Keratinocyte (primary cell): ENCODE measurements at regions not wholly inside any gene's neighbourhood (a gene's known extent, or its start where the extent isn't known, plus 50 kb on each side); places are given as distances from the start of the nearest gene placed in this dataset.

Experiments
- DNase-seq: peaks from one replicate; pipeline ENCODE4 v3.0.0-alpha.2; 2011; ENCODE audit warnings: low read depth, missing footprints, low spot score
- FAIRE-seq: peaks from 2 replicates; lab custom pipeline; 2011; peaks lifted over from hg19 to GRCh38; lab: Jason Lieb, UNC
- H2AFZ ChIP-seq: 2 replicates; pipeline ENCODE4 v1.6.0; 2012; ENCODE audit warnings: low read length, control low read depth, inconsistent platforms; ENCODE audit not compliant: control insufficient read depth
- H3K27ac ChIP-seq: 2 replicates; pipeline ENCODE4 v1.5.1; 2011; ENCODE audit warnings: low read length; ENCODE audit not compliant: control insufficient read depth, insufficient read depth
- H3K27me3 ChIP-seq: 3 replicates; pipeline ENCODE4 v1.6.0; 2011; ENCODE audit warnings: low read length; ENCODE audit not compliant: control insufficient read depth, insufficient read depth; ENCODE audit errors: extremely low read depth
- H3K36me3 ChIP-seq, 2 experiments: 2 replicates in 1 of 2; 3 replicates in 1 of 2; pipeline ENCODE4 v1.5.1; 2011; ENCODE audit warnings: low read length in 2 of 2, mild to moderate bottlenecking in 1 of 2; ENCODE audit not compliant: control insufficient read depth in 2 of 2, insufficient read depth in 2 of 2; ENCODE audit errors: extremely low read depth in 1 of 2
- H3K4me1 ChIP-seq: 3 replicates; pipeline ENCODE4 v1.5.1; 2011; ENCODE audit warnings: low read length; ENCODE audit not compliant: control insufficient read depth, insufficient read depth; ENCODE audit errors: extremely low read depth
- H3K4me2 ChIP-seq: 3 replicates; pipeline ENCODE4 v1.6.0; 2011; ENCODE audit warnings: low read depth, low read length; ENCODE audit not compliant: control insufficient read depth, insufficient read depth; ENCODE audit errors: extremely low read depth
- H3K4me3 ChIP-seq, 3 experiments: fragments of 200-600 bp in 1 of 3; sonication (generic) in 1 of 3; 2 replicates in 2 of 3; 3 replicates in 1 of 3; pipeline ENCODE4 v1.5.1; 2011 to 2016; ENCODE audit warnings: low read length in 3 of 3, mild to moderate bottlenecking in 3 of 3, control low read depth in 2 of 3, inconsistent platforms in 1 of 3, low read depth in 1 of 3, mixed read lengths in 1 of 3, mixed run types in 1 of 3, moderate library complexity in 1 of 3; ENCODE audit not compliant: control insufficient read depth in 2 of 3, insufficient read depth in 2 of 3; ENCODE audit errors: extremely low read depth in 1 of 3
- H3K79me2 ChIP-seq: 2 replicates; pipeline ENCODE4 v1.6.0; 2012; ENCODE audit warnings: low read length; ENCODE audit not compliant: control insufficient read depth, insufficient read depth
- H3K9ac ChIP-seq: 3 replicates; pipeline ENCODE4 v1.6.0; 2011; ENCODE audit warnings: low read length; ENCODE audit not compliant: control insufficient read depth, insufficient read depth; ENCODE audit errors: extremely low read depth
- H3K9me1 ChIP-seq: 3 replicates; pipeline ENCODE4 v1.6.0; 2011; ENCODE audit warnings: low read length; ENCODE audit not compliant: control insufficient read depth, insufficient read depth; ENCODE audit errors: extremely low read depth
- H3K9me3 ChIP-seq: 2 replicates; pipeline ENCODE4 v1.5.1; 2012; ENCODE audit warnings: low read depth, low read length; ENCODE audit not compliant: control insufficient read depth
- H4K20me1 ChIP-seq: 3 replicates; pipeline ENCODE4 v1.6.0; 2011; ENCODE audit warnings: low read length; ENCODE audit not compliant: control insufficient read depth, insufficient read depth; ENCODE audit errors: extremely low read depth
- EZH2 ChIP-seq: IDR thresholded peaks from one replicate; pipeline ENCODE4 v1.6.1; 2012; ENCODE audit warnings: inconsistent platforms, mild to moderate bottlenecking, low read length, moderate library complexity
- dilution Hi-C: fragments of 300-500 bp; cut with MboI; formaldehyde crosslinking; loops from one replicate; pipeline ENCODE4 v1.7.0; 2020; ENCODE audit warnings: low sequenced_read_pairs; ENCODE audit not compliant: extremely low pct_ligation_motif_present
- TF ChIP-seq, protein P1 (sequence below), 3 experiments: IDR thresholded peaks in 1 of 3; conservative IDR thresholded peaks in 1 of 3; optimal IDR thresholded peaks in 1 of 3; 2 replicates in 2 of 3; 3 replicates in 1 of 3; pipeline versions ENCODE3 to v1.5.1; 2011; ENCODE audit warnings: low read length in 3 of 3, mild to moderate bottlenecking in 3 of 3, moderate library complexity in 2 of 3, control low read depth in 1 of 3, inconsistent platforms in 1 of 3; ENCODE audit not compliant: insufficient read depth in 2 of 3; ENCODE audit errors: extremely low read depth in 1 of 3

DNA sequence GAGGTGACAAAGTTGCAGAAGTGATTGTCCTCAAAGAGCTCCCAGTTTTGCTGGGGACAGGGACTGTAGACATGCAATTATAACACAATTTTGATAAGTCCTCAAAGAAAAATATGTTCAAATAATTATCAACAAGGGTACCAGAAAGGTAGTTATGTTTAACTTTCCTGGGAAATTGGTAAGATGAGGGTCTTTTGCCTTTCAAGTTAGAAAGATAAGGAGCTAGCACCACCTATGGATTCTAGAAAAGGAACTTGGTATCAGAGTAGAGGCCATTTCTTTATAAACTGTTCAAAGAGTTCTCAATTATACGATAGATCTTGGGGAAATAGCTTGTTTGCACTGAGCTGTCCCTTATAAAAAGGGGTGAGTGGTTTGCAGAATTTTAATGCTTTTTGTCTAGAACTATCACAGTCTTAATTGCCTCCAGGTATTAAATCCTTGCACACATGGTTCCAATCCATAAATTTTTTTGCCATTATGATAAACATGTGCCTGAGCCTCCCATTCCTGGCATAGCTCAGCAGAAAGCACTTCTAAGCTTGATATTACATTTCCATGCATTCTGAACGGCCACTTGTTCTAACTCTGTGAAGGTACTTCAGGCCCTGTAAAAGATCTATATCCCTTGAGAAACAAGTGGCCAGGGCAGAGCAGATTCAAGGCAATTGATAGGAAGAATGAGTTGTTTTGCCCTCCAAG, 247.5 kb upstream of the LRIG1 start:
- Histone ChIP-seq H3K9me3 (no peaks in the 10 kb centered on the region), H3K4me3 (no peak overlapping the region), H3K4me2 (no peak overlapping the region), H3K27ac (no peak overlapping the region), H3K27me3 (no peaks in the 10 kb centered on the region), H4K20me1 (no peaks in the 10 kb centered on the region), H3K9me1 (no peaks in the 10 kb centered on the region), H3K36me3 (no peaks in the 10 kb centered on the region), H2AFZ (no peak overlapping the region), H3K9ac (no peak overlapping the region), H3K79me2 (no peaks in the 10 kb centered on the region), H3K4me1 (no peaks in the 10 kb centered on the region)
- no peak for TF ChIP-seq EZH2
- TF ChIP-seq, protein P1, sequence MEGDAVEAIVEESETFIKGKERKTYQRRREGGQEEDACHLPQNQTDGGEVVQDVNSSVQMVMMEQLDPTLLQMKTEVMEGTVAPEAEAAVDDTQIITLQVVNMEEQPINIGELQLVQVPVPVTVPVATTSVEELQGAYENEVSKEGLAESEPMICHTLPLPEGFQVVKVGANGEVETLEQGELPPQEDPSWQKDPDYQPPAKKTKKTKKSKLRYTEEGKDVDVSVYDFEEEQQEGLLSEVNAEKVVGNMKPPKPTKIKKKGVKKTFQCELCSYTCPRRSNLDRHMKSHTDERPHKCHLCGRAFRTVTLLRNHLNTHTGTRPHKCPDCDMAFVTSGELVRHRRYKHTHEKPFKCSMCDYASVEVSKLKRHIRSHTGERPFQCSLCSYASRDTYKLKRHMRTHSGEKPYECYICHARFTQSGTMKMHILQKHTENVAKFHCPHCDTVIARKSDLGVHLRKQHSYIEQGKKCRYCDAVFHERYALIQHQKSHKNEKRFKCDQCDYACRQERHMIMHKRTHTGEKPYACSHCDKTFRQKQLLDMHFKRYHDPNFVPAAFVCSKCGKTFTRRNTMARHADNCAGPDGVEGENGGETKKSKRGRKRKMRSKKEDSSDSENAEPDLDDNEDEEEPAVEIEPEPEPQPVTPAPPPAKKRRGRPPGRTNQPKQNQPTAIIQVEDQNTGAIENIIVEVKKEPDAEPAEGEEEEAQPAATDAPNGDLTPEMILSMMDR (optimal IDR thresholded peaks at IDR 0.05 in 1 of 3, IDR thresholded peaks at IDR 0.05 in 1 of 3, conservative IDR thresholded peaks at IDR 0.05 in 1 of 3; ENCODE audit: extremely low read depth in 1 of 3, insufficient read depth in 2 of 3, low read length in 3 of 3) = no peak
- dilution Hi-C loops = no loop called here
- DNase-seq (no peak), FAIRE-seq (no peak)

DNA sequence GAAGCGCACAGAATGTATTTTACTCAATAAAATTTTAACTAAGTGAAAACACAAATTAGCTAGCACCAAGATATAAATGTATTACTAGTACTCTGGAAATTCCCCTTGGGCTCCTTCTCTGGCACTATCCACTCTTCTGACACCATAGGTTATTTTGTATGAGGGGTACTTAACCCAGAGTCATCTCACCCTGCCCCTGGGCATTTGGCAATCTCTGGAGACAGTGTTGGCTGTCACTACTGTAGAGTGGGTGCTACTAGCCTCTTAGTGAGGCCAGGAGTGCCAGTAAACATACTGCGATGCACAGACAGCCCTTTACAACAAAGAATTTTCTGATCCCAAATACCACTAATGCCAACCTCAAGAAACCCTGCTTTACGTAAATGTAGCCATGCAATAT, 246.3 kb upstream of the KBTBD8 start:
- no peak overlapping the region for H3K9ac ChIP-seq
- no peak overlapping the region for H3K4me2 ChIP-seq
- no peak for TF ChIP-seq EZH2
- TF ChIP-seq, protein P1 (optimal IDR thresholded peaks at IDR 0.05 in 1 of 3, IDR thresholded peaks at IDR 0.05 in 1 of 3, conservative IDR thresholded peaks at IDR 0.05 in 1 of 3; ENCODE audit: extremely low read depth in 1 of 3, insufficient read depth in 2 of 3, low read length in 3 of 3) = no peak
- no peaks in the 10 kb centered on the region for H4K20me1 ChIP-seq
- H3K4me1 ChIP-seq = no peaks in the 10 kb centered on the region
- no peaks in the 10 kb centered on the region for H3K36me3 ChIP-seq
- dilution Hi-C loops = no loop called here
- H3K79me2 ChIP-seq = no peaks in the 10 kb centered on the region
- H3K4me3 ChIP-seq = no peak overlapping the region
- no peaks in the 10 kb centered on the region for H3K9me1 ChIP-seq
- no peaks in the 10 kb centered on the region for H3K9me3 ChIP-seq
- no peak overlapping the region for H2AFZ ChIP-seq
- H3K27me3 ChIP-seq = no peaks in the 10 kb centered on the region
- no peak for FAIRE-seq
- H3K27ac ChIP-seq = no peak overlapping the region
- DNase-seq = no peak
